Uterus (tissue), 3 donors: ENCODE measurements at regions not wholly inside any gene's neighbourhood (a gene's known extent, or its start where the extent isn't known, plus 50 kb on each side); places are given as distances from the start of the nearest gene placed in this dataset.

Source experiments
- DNase-seq, 2 donors: peaks; one replicate each; pipeline ENCODE4 v3.0.0-alpha.2; 2019 to 2020
- H3K27ac ChIP-seq, 2 donors: fragments of 200-600 bp; sonication (generic); 1 replicate in 1 of 2; 2 replicates in 1 of 2; pipeline ENCODE4 v1.5.1; 2016 to 2018
- H3K27me3 ChIP-seq, 2 donors: fragments of 200-600 bp; sonication (generic); one replicate each; pipeline ENCODE4 v1.5.1; 2018 to 2019; ENCODE audit warnings: control low read depth in 1 of 2
- H3K36me3 ChIP-seq, 2 donors: fragments of 200-600 bp; sonication (generic); one replicate each; pipeline ENCODE4 v1.5.1; 2019; ENCODE audit warnings: control low read depth in 1 of 2
- H3K4me1 ChIP-seq, 2 donors: fragments of 200-600 bp; sonication (generic); one replicate each; pipeline ENCODE4 v1.5.1; 2018 to 2019; ENCODE audit warnings: control low read depth in 1 of 2
- H3K4me3 ChIP-seq, 2 donors: fragments of 200-600 bp; sonication (generic); 1 replicate in 1 of 2; 2 replicates in 1 of 2; pipeline ENCODE4 v1.5.1; 2018 to 2019; ENCODE audit warnings: mild to moderate bottlenecking in 1 of 2
- H3K9me3 ChIP-seq, 2 donors: fragments of 200-600 bp; sonication (generic); one replicate each; pipeline ENCODE4 v1.5.1; 2019; ENCODE audit warnings: control low read depth in 1 of 2
- POLR2A ChIP-seq, 2 donors: fragments of 450-650 bp; IDR thresholded peaks; one replicate each; pipeline ENCODE4 v1.6.1; 2016; ENCODE audit warnings: antibody characterized with exemption in 2 of 2, mild to moderate bottlenecking in 1 of 2, moderate library complexity in 1 of 2
- intact Hi-C: fragments of 100-400 bp; cut with DNase I; formaldehyde crosslinking; loops from one replicate; pipeline ENCODE4 v1.15.1; 2023; ENCODE audit warnings: low total_unique reads
- TF ChIP-seq, protein P1 (sequence below), 4 experiments: fragments of 200-600 bp in 2 of 4; fragments of 450-650 bp in 2 of 4; sonication (generic) in 2 of 4; IDR thresholded peaks; one replicate each; pipeline ENCODE4 v1.5.1; 2016 to 2019; ENCODE audit warnings: antibody characterized with exemption in 4 of 4, mild to moderate bottlenecking in 2 of 4, moderate library complexity in 1 of 4
- donor health status: DM: yes; HTN: yes; CAD: no.

DNA sequence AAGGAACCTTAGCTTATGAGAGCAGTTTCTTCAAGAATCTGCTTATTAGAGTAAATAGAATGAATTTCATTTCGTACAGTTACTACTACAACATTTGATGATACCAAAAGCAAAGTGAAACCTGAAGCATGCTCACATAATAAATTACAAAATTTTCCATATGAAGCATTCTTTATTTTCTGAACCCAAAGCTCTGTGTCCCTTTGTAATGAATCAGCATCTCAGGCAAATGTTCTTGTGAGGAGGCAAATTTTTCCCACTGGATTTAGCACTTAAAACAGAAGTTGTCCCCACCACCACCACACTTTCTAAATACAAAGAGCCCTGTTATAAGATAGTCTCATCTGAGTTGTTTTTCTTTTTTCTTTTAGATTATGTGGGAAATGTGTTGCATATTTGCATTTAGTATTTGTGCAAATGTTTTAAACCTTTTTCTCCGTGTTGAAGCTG, 70.7 kb upstream of the NFKB1 start:
- H3K27me3 ChIP-seq: no peaks in the 10 kb centered on the region
- peak overlapping the region; percentile 79 to 82 for H3K27ac ChIP-seq
- no peaks in the 10 kb centered on the region for H3K9me3 ChIP-seq
- DNase-seq: no peak
- peak overlapping the region; percentile 55 to 60 for H3K4me3 ChIP-seq
- H3K36me3 ChIP-seq: no peaks in the 10 kb centered on the region
- TF ChIP-seq, protein P1, sequence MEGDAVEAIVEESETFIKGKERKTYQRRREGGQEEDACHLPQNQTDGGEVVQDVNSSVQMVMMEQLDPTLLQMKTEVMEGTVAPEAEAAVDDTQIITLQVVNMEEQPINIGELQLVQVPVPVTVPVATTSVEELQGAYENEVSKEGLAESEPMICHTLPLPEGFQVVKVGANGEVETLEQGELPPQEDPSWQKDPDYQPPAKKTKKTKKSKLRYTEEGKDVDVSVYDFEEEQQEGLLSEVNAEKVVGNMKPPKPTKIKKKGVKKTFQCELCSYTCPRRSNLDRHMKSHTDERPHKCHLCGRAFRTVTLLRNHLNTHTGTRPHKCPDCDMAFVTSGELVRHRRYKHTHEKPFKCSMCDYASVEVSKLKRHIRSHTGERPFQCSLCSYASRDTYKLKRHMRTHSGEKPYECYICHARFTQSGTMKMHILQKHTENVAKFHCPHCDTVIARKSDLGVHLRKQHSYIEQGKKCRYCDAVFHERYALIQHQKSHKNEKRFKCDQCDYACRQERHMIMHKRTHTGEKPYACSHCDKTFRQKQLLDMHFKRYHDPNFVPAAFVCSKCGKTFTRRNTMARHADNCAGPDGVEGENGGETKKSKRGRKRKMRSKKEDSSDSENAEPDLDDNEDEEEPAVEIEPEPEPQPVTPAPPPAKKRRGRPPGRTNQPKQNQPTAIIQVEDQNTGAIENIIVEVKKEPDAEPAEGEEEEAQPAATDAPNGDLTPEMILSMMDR (IDR thresholded peaks at IDR 0.05): no peak
- TF ChIP-seq POLR2A (IDR thresholded peaks at IDR 0.05): no peak
- intact Hi-C loops: no loop called here
- H3K4me1 ChIP-seq: peaks cover 0 to 4% of the 10 kb centered on the region in 2 donors

DNA sequence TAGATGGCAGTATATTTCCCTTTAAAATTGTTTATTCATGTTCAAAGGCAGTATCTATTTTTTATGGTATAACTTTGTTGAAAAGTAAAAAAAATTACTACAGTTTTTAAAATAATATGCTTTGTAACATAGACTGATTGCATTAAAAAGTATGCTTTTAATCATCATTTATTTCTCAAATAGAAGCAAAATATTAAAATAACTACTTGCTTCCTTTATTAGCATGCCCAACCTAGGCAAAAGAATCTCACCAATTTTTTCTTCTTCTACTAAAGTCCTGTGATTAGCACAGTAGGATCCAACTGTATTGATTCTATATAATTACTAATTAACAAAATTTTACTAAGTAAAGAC, 69.6 kb upstream of the NFKB1 start:
- no peak for DNase-seq
- Histone ChIP-seq H3K27me3 (no peaks in the 10 kb centered on the region), H3K4me1 (peaks cover 0 to 4% of the 10 kb centered on the region in 2 donors), H3K9me3 (no peaks in the 10 kb centered on the region), H3K36me3 (no peaks in the 10 kb centered on the region), H3K4me3 (peak overlapping the region; percentile 55 to 60), H3K27ac (peak overlapping the region in 1 of 2 donors; percentile 79)
- TF ChIP-seq POLR2A (IDR thresholded peaks at IDR 0.05): no peak
- TF ChIP-seq, protein P1 (IDR thresholded peaks at IDR 0.05): no peak
- intact Hi-C loops: no loop called here

DNA sequence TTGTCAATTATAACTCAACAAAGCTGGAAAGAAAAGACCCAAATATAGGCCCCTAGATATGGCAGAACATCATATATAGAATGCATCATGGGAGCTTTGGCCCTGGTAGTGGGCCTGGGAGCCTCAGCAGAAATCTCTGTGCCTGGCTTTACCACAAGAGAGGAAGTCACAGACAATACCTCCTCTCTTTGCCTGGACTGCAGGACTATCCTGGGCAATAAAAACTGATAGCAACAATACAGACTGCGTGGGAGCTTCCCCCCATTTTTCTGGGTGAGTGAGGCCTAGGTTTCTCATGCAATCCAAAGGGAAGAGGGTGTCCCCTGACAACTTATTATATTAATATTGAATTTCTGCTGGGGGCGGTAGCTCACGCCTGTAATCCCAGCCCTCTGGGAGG, 64.0 kb upstream of the NFKB1 start:
- Histone ChIP-seq H3K4me1 (peaks cover 0 to 4% of the 10 kb centered on the region in 2 donors), H3K36me3 (no peaks in the 10 kb centered on the region), H3K27ac (no peak overlapping the region), H3K9me3 (no peaks in the 10 kb centered on the region), H3K27me3 (no peaks in the 10 kb centered on the region), H3K4me3 (no peak overlapping the region)
- intact Hi-C loops: no loop called here
- no peak for DNase-seq
- no peak for TF ChIP-seq POLR2A (IDR thresholded peaks at IDR 0.05)
- TF ChIP-seq, protein P1 (IDR thresholded peaks at IDR 0.05): no peak

DNA sequence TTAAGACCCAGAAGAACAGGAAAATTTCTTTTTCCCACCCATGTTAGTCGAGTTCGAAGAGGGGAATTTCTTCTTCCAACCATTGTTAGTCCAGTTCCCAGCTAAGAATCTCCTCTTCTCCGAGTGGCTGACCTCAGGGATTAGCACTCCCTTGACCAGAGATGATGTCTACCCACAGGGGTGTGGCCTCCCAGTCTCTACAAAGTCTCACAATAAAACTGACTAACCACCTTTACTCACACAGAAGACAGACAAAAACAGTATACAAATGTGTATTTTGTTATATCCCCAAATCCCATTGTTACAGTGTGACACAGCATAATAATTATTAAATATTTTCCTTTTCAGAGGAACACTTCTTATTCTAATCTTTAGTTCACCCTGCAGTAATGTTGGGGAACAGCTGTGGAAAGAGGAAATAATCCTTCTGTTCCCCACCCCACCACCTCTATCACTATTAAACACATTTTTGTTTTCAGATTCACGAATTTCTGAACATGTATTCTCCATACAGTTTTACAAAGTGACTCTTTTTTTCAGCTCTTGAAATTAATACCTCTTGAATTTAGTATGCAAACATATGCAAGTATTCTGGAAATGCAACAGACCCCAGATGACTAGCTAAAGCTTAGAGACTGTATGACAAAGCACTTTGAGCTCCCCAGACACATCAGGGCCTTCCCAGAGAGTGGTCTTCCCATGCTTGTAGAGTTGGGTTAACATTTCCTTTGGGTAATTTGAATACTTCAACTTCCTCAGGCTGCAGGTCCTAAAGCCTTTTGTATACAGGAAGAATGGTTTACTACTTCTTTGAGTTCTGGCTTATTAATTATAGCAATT, 62.5 kb upstream of the NFKB1 start:
- H3K36me3 ChIP-seq: no peaks in the 10 kb centered on the region
- no peaks in the 10 kb centered on the region for H3K9me3 ChIP-seq
- no peak overlapping the region for H3K4me3 ChIP-seq
- H3K27ac ChIP-seq: peak overlapping the region; percentile 78 to 91
- no peaks in the 10 kb centered on the region for H3K27me3 ChIP-seq
- DNase-seq: no peak
- intact Hi-C loops: no loop called here
- H3K4me1 ChIP-seq: peaks cover 0 to 4% of the 10 kb centered on the region in 2 donors
- TF ChIP-seq, protein P1 (IDR thresholded peaks at IDR 0.05): no peak
- no peak for TF ChIP-seq POLR2A (IDR thresholded peaks at IDR 0.05)

DNA sequence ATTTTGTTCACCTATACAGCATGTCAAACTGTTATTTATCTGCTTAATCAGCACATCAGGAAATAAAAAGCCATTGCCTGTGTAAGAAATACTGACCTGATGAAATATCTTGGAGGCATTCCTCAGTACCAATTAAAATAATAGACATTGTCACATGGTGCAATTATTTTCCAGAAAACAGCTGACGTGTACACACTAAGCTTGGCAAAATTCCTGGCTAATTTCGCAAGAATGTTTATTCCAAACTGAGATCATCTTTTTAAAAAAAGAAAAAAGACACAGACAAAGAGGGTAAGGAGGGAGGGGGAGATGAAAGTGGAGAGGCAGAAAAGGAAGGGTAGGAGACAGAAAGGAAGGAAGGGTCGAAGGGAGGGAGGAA, 61.9 kb upstream of the NFKB1 start:
- intact Hi-C loops: no loop called here
- Histone ChIP-seq H3K4me1 (peaks cover 0 to 4% of the 10 kb centered on the region in 2 donors), H3K27me3 (no peaks in the 10 kb centered on the region), H3K27ac (peak overlapping the region; percentile 78 to 91), H3K9me3 (no peaks in the 10 kb centered on the region), H3K36me3 (no peaks in the 10 kb centered on the region), H3K4me3 (no peak overlapping the region)
- DNase-seq: peak in 1 of 2 donors; percentile 71
- TF ChIP-seq POLR2A (IDR thresholded peaks at IDR 0.05): no peak
- TF ChIP-seq, protein P1 (IDR thresholded peaks at IDR 0.05): no peak
